Fibroblast of the aortic adventitia (primary cell): ENCODE measurements at regions not wholly inside any gene's neighbourhood (a gene's known extent, or its start where the extent isn't known, plus 50 kb on each side); places are given as distances from the start of the nearest gene placed in this dataset.

Experiments used
- DNase-seq: peaks from one replicate; pipeline ENCODE4 v3.0.0-alpha.2; 2010; ENCODE audit warnings: low read depth
- H3K4me3 ChIP-seq: 2 replicates; pipeline ENCODE4 v1.5.1; 2011; ENCODE audit warnings: low read depth, mild to moderate bottlenecking, control low read depth, low read length, moderate library complexity
- CTCF ChIP-seq: IDR thresholded peaks from 2 replicates; pipeline ENCODE4 v1.5.1; 2011; ENCODE audit warnings: mild to moderate bottlenecking, low read length, control low read depth, inconsistent platforms; ENCODE audit not compliant: insufficient read depth

- H3K4me3 ChIP-seq: no peak overlapping the region
- TF ChIP-seq CTCF: no peak
- DNase-seq: no peak
These were observed 371.3 kb upstream of the RGMB start for GRCh38 chr5:98402130-98402529.

- TF ChIP-seq CTCF: no peak
- DNase-seq: no peak
- no peak overlapping the region for H3K4me3 ChIP-seq
These were observed 370.3 kb upstream of the RGMB start for GRCh38 chr5:98403131-98403530.

GRCh38 chr5:98414938-98415337, 358.5 kb upstream of the RGMB start:
- peak; percentile 82 for DNase-seq
- no peak overlapping the region for H3K4me3 ChIP-seq
- TF ChIP-seq CTCF: no peak

- no peak for DNase-seq
- no peak overlapping the region for H3K4me3 ChIP-seq
These were observed 357.8 kb upstream of the RGMB start for GRCh38 chr5:98415663-98416062.

DNA sequence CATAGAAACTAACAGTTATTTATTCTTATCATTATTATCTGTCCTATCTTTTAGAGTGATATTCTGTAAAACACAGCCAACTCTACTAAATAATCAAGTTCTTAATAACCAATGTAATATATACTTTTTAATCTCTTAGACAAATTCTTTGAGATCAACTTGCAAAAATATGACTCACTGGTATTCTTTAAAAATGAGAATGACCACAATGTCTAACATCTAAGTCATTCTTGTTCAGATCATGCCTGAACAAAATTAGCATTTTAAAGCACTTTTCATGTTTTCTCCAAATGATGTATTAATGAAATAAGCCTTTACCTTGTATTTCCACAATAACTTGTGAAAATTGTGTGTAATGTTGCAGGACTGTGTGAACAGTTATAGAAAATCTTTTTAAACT, 356.9 kb upstream of the RGMB start:
- peak; percentile 40 for DNase-seq
- no peak overlapping the region for H3K4me3 ChIP-seq
- no peak for TF ChIP-seq CTCF

More at GRCh38 chr5:98415663-98416062, 357.8 kb upstream of the RGMB start:
- no peak for TF ChIP-seq CTCF

GRCh38 chr5:98419825-98420224, 353.6 kb upstream of the RGMB start:
- no peak overlapping the region for H3K4me3 ChIP-seq
- TF ChIP-seq CTCF: no peak
- no peak for DNase-seq

GRCh38 chr5:98424681-98425450, 348.6 kb upstream of the RGMB start:
- H3K4me3 ChIP-seq: no peak overlapping the region
- no peak for TF ChIP-seq CTCF
- DNase-seq: peak; percentile 49
